Activated naive CD4-positive, alpha-beta T cell treated with anti-CD3 and anti-CD28 coated beads, Interleukin-2, amount 10 ng/mL, durations not matched to agents 7 days and 5 days (primary cell): ENCODE measurements at regions not wholly inside any gene's neighbourhood (a gene's known extent, or its start where the extent isn't known, plus 50 kb on each side); places are given as distances from the start of the nearest gene placed in this dataset.

Experiments used
- CTCF ChIA-PET: fragments of 350-600 bp; sonication (Branson Sonifier 250); formaldehyde crosslinking; loops from one replicate; lab custom pipeline; 2021; ENCODE audit warnings: antibody characterized with exemption; lab: Charles Lee
- DNase-seq: peaks from one replicate; pipeline ENCODE4 v3.0.0-alpha.2; 2020
- H3K27ac Mint-ChIP-seq: one replicate; pipeline ENCODE4 v1.8.0; 2021; ENCODE audit warnings: mild to moderate bottlenecking, moderate library complexity, mixed read lengths
- H3K27me3 Mint-ChIP-seq: one replicate; pipeline ENCODE4 v1.8.0; 2021; ENCODE audit warnings: mild to moderate bottlenecking, mixed read lengths
- H3K36me3 Mint-ChIP-seq: one replicate; pipeline ENCODE4 v1.8.0; 2021; ENCODE audit warnings: mixed read lengths
- H3K4me1 Mint-ChIP-seq: one replicate; pipeline ENCODE4 v1.8.0; 2021; ENCODE audit warnings: mixed read lengths
- H3K4me3 Mint-ChIP-seq: one replicate; pipeline ENCODE4 v1.8.0; 2021; ENCODE audit warnings: mild to moderate bottlenecking, moderate library complexity, mixed read lengths
- H3K9me3 Mint-ChIP-seq: one replicate; pipeline ENCODE4 v1.8.0; 2021; ENCODE audit warnings: mixed read lengths

- Mint-ChIP-seq H3K36me3 (no peaks in the 10 kb centered on the region), H3K27ac (no peak overlapping the region), H3K27me3 (no peaks in the 10 kb centered on the region), H3K4me1 (no peaks in the 10 kb centered on the region), H3K4me3 (no peak overlapping the region), H3K9me3 (no peaks in the 10 kb centered on the region)
- CTCF ChIA-PET: no interaction called here
- no peak for DNase-seq
Observed at GRCh38 chr3:164230385-164231094, 847.8 kb downstream of the SI start.

- no peak for DNase-seq
- peaks cover 4% of the 10 kb centered on the region for H3K9me3 Mint-ChIP-seq
- H3K4me3 Mint-ChIP-seq: no peak overlapping the region
- CTCF ChIA-PET: no interaction called here
- no peaks in the 10 kb centered on the region for H3K27me3 Mint-ChIP-seq
- H3K4me1 Mint-ChIP-seq: no peaks in the 10 kb centered on the region
- H3K27ac Mint-ChIP-seq: no peak overlapping the region
- no peaks in the 10 kb centered on the region for H3K36me3 Mint-ChIP-seq
Observed at GRCh38 chr3:164224126-164224525, 854.2 kb downstream of the SI start.

- CTCF ChIA-PET: no interaction called here
- Mint-ChIP-seq H3K27ac (no peak overlapping the region), H3K4me1 (no peaks in the 10 kb centered on the region), H3K4me3 (no peak overlapping the region), H3K27me3 (no peaks in the 10 kb centered on the region), H3K9me3 (peaks cover 12% of the 10 kb centered on the region), H3K36me3 (no peaks in the 10 kb centered on the region)
- no peak for DNase-seq
Observed at GRCh38 chr3:164222197-164222596, 856.1 kb downstream of the SI start.

GRCh38 chr3:164221297-164221696 is 857.0 kb downstream of the SI start:
- Mint-ChIP-seq H3K27me3 (no peaks in the 10 kb centered on the region), H3K36me3 (no peaks in the 10 kb centered on the region), H3K4me1 (no peaks in the 10 kb centered on the region), H3K4me3 (no peak overlapping the region), H3K27ac (no peak overlapping the region), H3K9me3 (peaks cover 16% of the 10 kb centered on the region)
- CTCF ChIA-PET: no interaction called here
- no peak for DNase-seq

GRCh38 chr3:164209363-164209762 is 868.9 kb downstream of the SI start:
- H3K4me1 Mint-ChIP-seq: no peaks in the 10 kb centered on the region
- no peak for DNase-seq
- no peak overlapping the region for H3K27ac Mint-ChIP-seq
- H3K27me3 Mint-ChIP-seq: no peaks in the 10 kb centered on the region
- CTCF ChIA-PET: no interaction called here
- H3K4me3 Mint-ChIP-seq: no peak overlapping the region
- no peaks in the 10 kb centered on the region for H3K36me3 Mint-ChIP-seq
- H3K9me3 Mint-ChIP-seq: peaks cover 4% of the 10 kb centered on the region

GRCh38 chr3:164208821-164209220 is 869.5 kb downstream of the SI start:
- CTCF ChIA-PET: no interaction called here
- no peak for DNase-seq
- no peaks in the 10 kb centered on the region for H3K4me1 Mint-ChIP-seq
- H3K4me3 Mint-ChIP-seq: no peak overlapping the region
- H3K27me3 Mint-ChIP-seq: no peaks in the 10 kb centered on the region
- no peak overlapping the region for H3K27ac Mint-ChIP-seq
- H3K36me3 Mint-ChIP-seq: no peaks in the 10 kb centered on the region
- peaks cover 4% of the 10 kb centered on the region for H3K9me3 Mint-ChIP-seq

- CTCF ChIA-PET: no interaction called here
- no peaks in the 10 kb centered on the region for H3K4me1 Mint-ChIP-seq
- DNase-seq: no peak
Observed at GRCh38 chr3:164208048-164208447, 870.2 kb downstream of the SI start.

GRCh38 chr3:164200053-164200823 is 878.1 kb downstream of the SI start:
- CTCF ChIA-PET: interaction anchor here (0.5 kb wide), 1 partner anchor 218 kb away, joined by 3 read pairs; no protein-coding TSS in a partner anchor
- DNase-seq: no peak

More at GRCh38 chr3:164208048-164208447, 870.2 kb downstream of the SI start:
- H3K27ac Mint-ChIP-seq: no peak overlapping the region
- no peaks in the 10 kb centered on the region for H3K36me3 Mint-ChIP-seq
- no peaks in the 10 kb centered on the region for H3K27me3 Mint-ChIP-seq
- H3K4me3 Mint-ChIP-seq: no peak overlapping the region
- peaks cover 4% of the 10 kb centered on the region for H3K9me3 Mint-ChIP-seq

GRCh38 chr3:164196477-164196876 is 881.8 kb downstream of the SI start:
- DNase-seq: no peak
- Mint-ChIP-seq H3K36me3 (no peaks in the 10 kb centered on the region), H3K4me3 (no peak overlapping the region), H3K27me3 (no peaks in the 10 kb centered on the region), H3K4me1 (no peaks in the 10 kb centered on the region), H3K27ac (no peak overlapping the region), H3K9me3 (peaks cover 5% of the 10 kb centered on the region)
- CTCF ChIA-PET: no interaction called here

More at GRCh38 chr3:164200053-164200823, 878.1 kb downstream of the SI start:
- Mint-ChIP-seq H3K4me3 (no peak overlapping the region), H3K36me3 (no peaks in the 10 kb centered on the region), H3K27me3 (no peaks in the 10 kb centered on the region), H3K27ac (no peak overlapping the region), H3K4me1 (no peaks in the 10 kb centered on the region), H3K9me3 (peaks cover 3% of the 10 kb centered on the region)

GRCh38 chr3:164194842-164195241 is 883.5 kb downstream of the SI start:
- Mint-ChIP-seq H3K27ac (no peak overlapping the region), H3K9me3 (peaks cover 5% of the 10 kb centered on the region), H3K36me3 (no peaks in the 10 kb centered on the region), H3K27me3 (no peaks in the 10 kb centered on the region), H3K4me3 (no peak overlapping the region), H3K4me1 (no peaks in the 10 kb centered on the region)
- CTCF ChIA-PET: no interaction called here
- DNase-seq: no peak

- no peak for DNase-seq
- Mint-ChIP-seq H3K4me1 (no peaks in the 10 kb centered on the region), H3K27me3 (no peaks in the 10 kb centered on the region), H3K4me3 (no peak overlapping the region), H3K9me3 (peaks cover 5% of the 10 kb centered on the region), H3K36me3 (no peaks in the 10 kb centered on the region), H3K27ac (no peak overlapping the region)
- CTCF ChIA-PET: no interaction called here
Observed at GRCh38 chr3:164192974-164193373, 885.3 kb downstream of the SI start.

- H3K36me3 Mint-ChIP-seq: no peaks in the 10 kb centered on the region
- no peak overlapping the region for H3K4me3 Mint-ChIP-seq
- CTCF ChIA-PET: no interaction called here
- no peaks in the 10 kb centered on the region for H3K4me1 Mint-ChIP-seq
- no peaks in the 10 kb centered on the region for H3K27me3 Mint-ChIP-seq
- DNase-seq: no peak
- H3K27ac Mint-ChIP-seq: no peak overlapping the region
- H3K9me3 Mint-ChIP-seq: peaks cover 4% of the 10 kb centered on the region
Observed at GRCh38 chr3:164190566-164190965, 887.7 kb downstream of the SI start.

GRCh38 chr3:164186095-164186494 is 892.2 kb downstream of the SI start:
- Mint-ChIP-seq H3K27me3 (no peaks in the 10 kb centered on the region), H3K27ac (no peak overlapping the region), H3K4me1 (no peaks in the 10 kb centered on the region), H3K9me3 (peaks cover 14% of the 10 kb centered on the region), H3K4me3 (no peak overlapping the region), H3K36me3 (no peaks in the 10 kb centered on the region)
- DNase-seq: no peak
- CTCF ChIA-PET: no interaction called here

GRCh38 chr3:164179110-164179774 is 899.1 kb downstream of the SI start:
- CTCF ChIA-PET: no interaction called here
- H3K4me3 Mint-ChIP-seq: no peak overlapping the region
- no peak overlapping the region for H3K27ac Mint-ChIP-seq
- DNase-seq: no peak
- no peaks in the 10 kb centered on the region for H3K36me3 Mint-ChIP-seq
- no peaks in the 10 kb centered on the region for H3K27me3 Mint-ChIP-seq
- H3K4me1 Mint-ChIP-seq: no peaks in the 10 kb centered on the region
- H3K9me3 Mint-ChIP-seq: peaks cover 26% of the 10 kb centered on the region
